Heart right ventricle (tissue), 16 donors: ENCODE measurements at regions not wholly inside any gene's neighbourhood (a gene's known extent, or its start where the extent isn't known, plus 50 kb on each side); places are given as distances from the start of the nearest gene placed in this dataset.

ENCODE experiments used
- ATAC-seq, 8 donors: fragments of 200-7000 bp; cut with Tn5 transposase; one replicate each; pipeline ENCODE4 v1.9.1; 2020; ENCODE audit warnings: mild to moderate bottlenecking in 8 of 8, moderate library complexity in 8 of 8, moderate number of reproducible peaks in 1 of 8
- DNase-seq, 2 donors: peaks; one replicate each; pipeline ENCODE4 v3.0.0-alpha.2; 2020
- H3K27ac ChIP-seq, 10 donors: fragments of 200-600 bp; sonication (generic) in 2 of 10; one replicate each; pipeline versions ENCODE4 v1.5.0 to v1.8.0; 2020 to 2022; ENCODE audit warnings: mild to moderate bottlenecking in 3 of 10
- H3K27me3 ChIP-seq, 7 donors: fragments of 200-600 bp; one replicate each; pipeline ENCODE4 v1.8.0; 2021 to 2022; ENCODE audit warnings: mild to moderate bottlenecking in 2 of 7
- H3K36me3 ChIP-seq, 9 donors: fragments of 200-600 bp; sonication (generic) in 1 of 9; one replicate each; pipeline versions ENCODE4 v1.5.0 to v1.8.0; 2020 to 2022; ENCODE audit warnings: mild to moderate bottlenecking in 2 of 9
- H3K4me1 ChIP-seq, 9 donors: fragments of 200-600 bp; sonication (generic) in 1 of 9; one replicate each; pipeline versions ENCODE4 v1.5.0 to v1.8.0; 2020 to 2022; ENCODE audit warnings: mild to moderate bottlenecking in 4 of 9
- H3K4me3 ChIP-seq, 10 donors: fragments of 200-600 bp; sonication (generic) in 2 of 10; one replicate each; pipeline versions ENCODE4 v1.5.0 to v1.8.0; 2020 to 2022; ENCODE audit warnings: mild to moderate bottlenecking in 7 of 10, moderate library complexity in 2 of 10
- H3K9me3 ChIP-seq, 11 donors: fragments of 200-600 bp in 10 of 11; sonication (generic) in 2 of 11; one replicate each; pipeline versions ENCODE4 v1.5.0 to v1.8.0; 2013 to 2022; ENCODE audit warnings: mild to moderate bottlenecking in 2 of 11, control low read depth in 1 of 11, moderate library complexity in 1 of 11
- CTCF ChIP-seq, 9 donors: fragments of 200-600 bp; sonication (generic) in 2 of 9; IDR thresholded peaks; one replicate each; pipeline versions ENCODE4 v1.5.0 to v1.8.0; 2021 to 2022; ENCODE audit warnings: antibody characterized with exemption in 9 of 9, mild to moderate bottlenecking in 5 of 9, moderate library complexity in 1 of 9
- WGBS, 2 donors: extraction: QIAGEN DNeasy Blood & Tissue Kit; methylation state at CpG; one replicate each; pipeline ENCODE4 v1.1.7; 2013; ENCODE audit warnings: inconsistent platforms in 1 of 2; 5-methylcytosine and 5-hydroxymethylcytosine counted together
- intact Hi-C, 10 donors: fragments of 100-400 bp; cut with DNase I; formaldehyde crosslinking; loops; one replicate each; pipeline versions ENCODE4 v1.11.1 to v1.14.2; 2022
- donor health status: Arrhythmogenic right ventricular cardiomyopathy.
- donor health status: ischemic (EF 13 %, LVEDD 7.1; RV severe dilation, severe dysfunction).
- donor health status: healthy with polysubstance abuse.
- donor health status: DM: no; HTN: yes; CAD: no.
- donor health status: DM: no; HTN: no; CAD: no.
- donor health status: ischemic (EF 25% LVEDD 6.9; RV normal size, moderate dysfunction).
- donor health status: ischemic (EF 25% LVEDD 5.7; RV mildly dilated, moderate dysfunction).
- donor health status: healthy.
- donor health status: DM: yes; HTN: yes; CAD: no.
- donor health status: Ischemic cardiomyopathy.
- donor health status: ischemic (EF 35%, LVEDD 5.7; RV mildly dilated, moderate dysfunction).
- donor health status: nonischemic (EF 11% LVEDD 7.7; RV severe dilation, severe dysfunction).
- donor health status: DM: yes; HTN: yes; CAD: no.
- donor health status: PGD.
- donor health status: ischemic (EF 29% LVEDD 5.4; RV normal size, mild dysfunction).
- donor health status: nonischemic (EF 23%, LVEDD 6.1; RV moderate dilation, normal function).

DNA sequence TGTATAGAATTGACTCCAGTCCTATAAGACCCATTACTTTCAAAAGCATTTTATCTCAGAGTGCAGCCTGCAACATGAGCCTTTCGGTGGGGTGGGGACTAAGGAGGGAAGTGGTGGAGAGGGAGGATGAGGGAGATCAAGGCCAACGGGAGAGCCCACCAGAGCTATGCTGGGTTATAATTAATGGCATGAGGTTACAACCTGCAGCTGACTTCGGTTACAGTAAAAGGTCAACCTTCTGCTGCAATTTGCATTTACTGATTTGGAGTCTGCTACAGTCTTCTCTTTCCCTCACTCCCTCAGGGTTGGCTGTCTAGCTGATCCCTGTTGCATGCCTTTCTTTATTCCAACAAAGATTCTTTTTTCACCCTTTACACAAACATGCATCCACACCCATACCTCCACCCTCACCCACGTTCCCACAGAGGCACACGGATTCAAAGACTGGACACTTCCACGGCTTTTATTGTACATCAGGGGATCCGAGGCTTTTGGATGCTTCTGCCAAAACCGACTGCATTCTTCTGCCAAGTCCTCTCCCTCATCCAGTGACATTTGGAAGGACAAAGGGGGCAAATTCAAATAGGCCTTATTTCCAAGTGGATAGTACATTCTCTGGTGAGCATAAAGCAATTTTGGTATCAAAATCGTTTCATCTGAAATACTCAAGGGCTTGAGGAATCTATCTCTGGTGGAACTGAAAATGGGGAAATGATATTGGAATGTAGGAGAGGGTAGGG lies 381.2 kb downstream of the NFIB start:
- no peaks in the 10 kb centered on the region for H3K27me3 ChIP-seq
- peaks cover 2 to 20% (median 13%) of the 10 kb centered on the region in 9 donors for H3K4me1 ChIP-seq
- intact Hi-C loops: no loop called here
- no peak overlapping the region for H3K4me3 ChIP-seq
- no peak for TF ChIP-seq CTCF (IDR thresholded peaks at IDR 0.05)
- H3K36me3 ChIP-seq: no peaks in the 10 kb centered on the region
- peak in 7 of 8 donors; percentile 7 to 61 (median 28) for ATAC-seq
- WGBS, 2 donors: 29 to 49% methylated on average over 9 of the region's 9 CpGs
- H3K9me3 ChIP-seq: no peaks in the 10 kb centered on the region
- no peak for DNase-seq
- peak overlapping the region in 5 of 10 donors; percentile 18 to 58 (median 23) for H3K27ac ChIP-seq

DNA sequence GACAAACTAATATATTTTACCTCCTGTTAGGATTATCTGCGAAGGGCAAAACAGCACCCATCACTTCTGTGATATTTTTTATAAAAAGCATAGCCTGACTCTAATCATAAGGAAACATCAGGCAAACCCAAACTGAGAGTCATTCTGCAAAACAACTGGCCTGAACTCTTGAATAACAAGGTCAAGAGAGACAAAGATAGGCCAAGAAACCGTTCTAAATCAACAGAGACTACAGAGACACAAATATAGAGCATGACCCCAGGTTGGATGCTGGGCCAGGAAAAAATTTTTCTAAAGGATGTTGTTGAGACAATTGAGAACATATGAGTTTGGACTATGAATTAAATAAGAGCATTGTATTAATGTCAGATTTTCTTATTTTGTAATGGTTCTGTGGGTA lies 384.9 kb downstream of the NFIB start:
- peaks cover 2 to 20% (median 13%) of the 10 kb centered on the region in 9 donors for H3K4me1 ChIP-seq
- H3K36me3 ChIP-seq: no peaks in the 10 kb centered on the region
- H3K4me3 ChIP-seq: no peak overlapping the region
- no peak for DNase-seq
- WGBS, 2 donors: 53 to 57% methylated on average over 2 of the region's 2 CpGs
- TF ChIP-seq CTCF (IDR thresholded peaks at IDR 0.05): no peak
- H3K9me3 ChIP-seq: no peaks in the 10 kb centered on the region
- intact Hi-C loops: no loop called here
- H3K27ac ChIP-seq: no peak overlapping the region
- ATAC-seq: peak in 1 of 8 donors; percentile 35
- H3K27me3 ChIP-seq: no peaks in the 10 kb centered on the region

GRCh38 chr9:13923381-13923780 lies 390.6 kb downstream of the NFIB start:
- DNase-seq: no peak
- 96 to 97% methylated on average over 4 of the region's 4 CpGs for WGBS, 2 donors

DNA sequence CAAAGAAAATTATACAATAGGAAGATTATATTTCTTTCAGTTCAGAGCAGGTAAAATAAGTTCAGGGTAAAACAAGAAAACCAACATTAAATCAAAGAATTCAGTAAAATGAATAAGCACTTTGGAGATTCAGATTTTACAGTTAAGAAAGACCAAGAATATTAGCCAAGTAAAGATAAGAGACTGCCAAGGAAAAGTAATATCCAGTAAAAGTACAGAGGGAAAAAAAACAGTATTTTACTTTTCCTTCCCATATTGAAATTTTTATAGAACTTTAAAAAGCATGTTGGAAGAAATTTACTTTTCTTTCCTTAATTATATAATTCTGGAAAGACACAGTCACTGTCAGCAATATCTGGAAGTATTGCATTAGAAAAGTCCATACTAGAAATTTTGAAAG lies 393.4 kb downstream of the NFIB start:
- ATAC-seq: no peak
- H3K9me3 ChIP-seq: peaks cover 0 to 12% (median 0%) of the 10 kb centered on the region in 11 donors
- DNase-seq: no peak
- H3K4me1 ChIP-seq: peaks cover 0 to 19% (median 5%) of the 10 kb centered on the region in 9 donors
- H3K36me3 ChIP-seq: no peaks in the 10 kb centered on the region
- intact Hi-C loops: no loop called here
- H3K27me3 ChIP-seq: no peaks in the 10 kb centered on the region
- TF ChIP-seq CTCF (IDR thresholded peaks at IDR 0.05): no peak
- H3K4me3 ChIP-seq: no peak overlapping the region
- H3K27ac ChIP-seq: peak overlapping the region in 5 of 10 donors; percentile 0 to 27 (median 17)

More at GRCh38 chr9:13923381-13923780, 390.6 kb downstream of the NFIB start:
- no peaks in the 10 kb centered on the region for H3K36me3 ChIP-seq
- H3K4me1 ChIP-seq: peaks cover 0 to 11% (median 0%) of the 10 kb centered on the region in 9 donors
- no peak for TF ChIP-seq CTCF (IDR thresholded peaks at IDR 0.05)
- no peak for ATAC-seq
- H3K27me3 ChIP-seq: no peaks in the 10 kb centered on the region
- H3K4me3 ChIP-seq: no peak overlapping the region
- H3K9me3 ChIP-seq: peaks cover 0 to 12% (median 0%) of the 10 kb centered on the region in 11 donors
- no peak overlapping the region for H3K27ac ChIP-seq
- intact Hi-C loops: no loop called here
